Stomach (tissue), 4 donors: ENCODE measurements at regions not wholly inside any gene's neighbourhood (a gene's known extent, or its start where the extent isn't known, plus 50 kb on each side); places are given as distances from the start of the nearest gene placed in this dataset.

Source experiments
- CTCF ChIP-seq, 7 experiments: fragments of 450-650 bp in 4 of 7; fragments of 200-600 bp in 3 of 7; sonication (generic) in 3 of 7; IDR thresholded peaks; one replicate each; pipeline ENCODE4 v1.5.1; 2016 to 2019; ENCODE audit warnings: antibody characterized with exemption in 7 of 7, control low read depth in 2 of 7, mild to moderate bottlenecking in 1 of 7
- EP300 ChIP-seq: sonication (generic); formaldehyde crosslinking; IDR thresholded peaks from one replicate; pipeline ENCODE4 v1.6.1; 2017; ENCODE audit warnings: antibody characterized with exemption
- POLR2A ChIP-seq, 4 donors: fragments of 450-650 bp; IDR thresholded peaks; one replicate each; pipeline ENCODE4 v1.6.1; 2016; ENCODE audit warnings: antibody characterized with exemption in 4 of 4, control low read depth in 2 of 4, mild to moderate bottlenecking in 1 of 4, moderate library complexity in 1 of 4
- POLR2AphosphoS5 ChIP-seq, 3 donors: sonication (generic); formaldehyde crosslinking; IDR thresholded peaks; one replicate each; pipeline ENCODE4 v1.6.1; 2016; ENCODE audit warnings: antibody characterized with exemption in 3 of 3

- TF ChIP-seq CTCF (IDR thresholded peaks at IDR 0.05) (no peak), EP300 (no peak), POLR2AphosphoS5 (IDR thresholded peaks at IDR 0.05) (no peak), POLR2A (IDR thresholded peaks at IDR 0.05) (no peak)
These were observed 127.3 kb upstream of the SLC34A2 start for GRCh38 chr4:25528391-25528790.
